Naive thymus-derived CD4-positive, alpha-beta T cell (primary cell): ENCODE measurements at regions not wholly inside any gene's neighbourhood (a gene's known extent, or its start where the extent isn't known, plus 50 kb on each side); places are given as distances from the start of the nearest gene placed in this dataset.

ENCODE experiments used
- ATAC-seq: fragments of 150-1000 bp; cut with Tn5 transposase; 2 replicates; pipeline ENCODE4 v1.10.0; 2021; ENCODE audit warnings: mild to moderate bottlenecking, moderate library complexity
- CTCF ChIA-PET: fragments of 350-600 bp; sonication (Branson Sonifier 250); formaldehyde crosslinking; loops from one replicate; lab custom pipeline; 2021; ENCODE audit warnings: antibody characterized with exemption; lab: Charles Lee
- POLR2A ChIA-PET: fragments of 350-600 bp; sonication (Branson Sonifier 250); formaldehyde crosslinking; loops from one replicate; lab custom pipeline; 2021; ENCODE audit warnings: antibody characterized with exemption, inconsistent platforms; lab: Charles Lee
- DNase-seq, 9 donors: peaks; one replicate each; pipeline versions ENCODE4 v3.0.0 to v3.0.0-alpha.2; 2020 to 2022; ENCODE audit warnings: mixed read lengths in 1 of 9
- H3K27ac ChIP-seq: one replicate; pipeline ENCODE4 v1.7.0; 2013; ENCODE audit warnings: mild to moderate bottlenecking, low read depth, low read length, moderate library complexity
- H3K27me3 ChIP-seq, 2 donors: one replicate each; pipeline ENCODE4 v1.7.0; 2013; ENCODE audit warnings: low read length in 2 of 2, mild to moderate bottlenecking in 2 of 2, moderate library complexity in 2 of 2; ENCODE audit not compliant: control insufficient read depth in 2 of 2, insufficient read depth in 2 of 2
- H3K36me3 ChIP-seq, 3 experiments: 1 replicate in 2 of 3; 2 replicates in 1 of 3; pipeline ENCODE4 v1.7.0; 2013; ENCODE audit warnings: low read length in 3 of 3, mild to moderate bottlenecking in 3 of 3, moderate library complexity in 1 of 3; ENCODE audit not compliant: insufficient read depth in 3 of 3, control insufficient read depth in 2 of 3
- H3K4me1 ChIP-seq, 2 donors: one replicate each; pipeline ENCODE4 v1.7.0; 2013; ENCODE audit warnings: low read length in 2 of 2, mild to moderate bottlenecking in 2 of 2, moderate library complexity in 1 of 2; ENCODE audit not compliant: control insufficient read depth in 2 of 2, insufficient read depth in 2 of 2
- H3K4me3 ChIP-seq: 2 replicates; pipeline ENCODE4 v1.7.0; 2013; ENCODE audit warnings: mild to moderate bottlenecking, low read length
- H3K9me3 ChIP-seq, 3 experiments: 1 replicate in 2 of 3; 2 replicates in 1 of 3; pipeline ENCODE4 v1.7.0; 2013; ENCODE audit warnings: low read length in 3 of 3; ENCODE audit not compliant: control insufficient read depth in 2 of 3
- H3K27ac Mint-ChIP-seq, 9 donors: one replicate each; pipeline ENCODE4 v1.8.0; 2020 to 2022; ENCODE audit warnings: mixed read lengths in 9 of 9, mild to moderate bottlenecking in 8 of 9, moderate library complexity in 5 of 9, inconsistent platforms in 2 of 9
- H3K27me3 Mint-ChIP-seq, 5 donors: one replicate each; pipeline ENCODE4 v1.8.0; 2021 to 2022; ENCODE audit warnings: mixed read lengths in 5 of 5, mild to moderate bottlenecking in 1 of 5
- H3K36me3 Mint-ChIP-seq, 5 donors: one replicate each; pipeline ENCODE4 v1.8.0; 2020 to 2022; ENCODE audit warnings: mixed read lengths in 5 of 5, mild to moderate bottlenecking in 3 of 5, inconsistent platforms in 1 of 5
- H3K4me1 Mint-ChIP-seq, 7 donors: one replicate each; pipeline ENCODE4 v1.8.0; 2020 to 2022; ENCODE audit warnings: mixed read lengths in 7 of 7, mild to moderate bottlenecking in 3 of 7, inconsistent platforms in 1 of 7
- H3K4me3 Mint-ChIP-seq, 10 donors: one replicate each; pipeline ENCODE4 v1.8.0; 2020 to 2022; ENCODE audit warnings: mild to moderate bottlenecking in 10 of 10, mixed read lengths in 10 of 10, moderate library complexity in 6 of 10, inconsistent platforms in 2 of 10
- H3K9me3 Mint-ChIP-seq, 11 donors: one replicate each; pipeline ENCODE4 v1.8.0; 2020 to 2022; ENCODE audit warnings: mixed read lengths in 11 of 11, mild to moderate bottlenecking in 4 of 11, inconsistent platforms in 1 of 11, moderate library complexity in 1 of 11
- intact Hi-C, 2 donors: fragments of 100-400 bp; cut with micrococcal nuclease; formaldehyde crosslinking; loops; one replicate each; pipeline ENCODE4 v1.15.1; 2023

DNA sequence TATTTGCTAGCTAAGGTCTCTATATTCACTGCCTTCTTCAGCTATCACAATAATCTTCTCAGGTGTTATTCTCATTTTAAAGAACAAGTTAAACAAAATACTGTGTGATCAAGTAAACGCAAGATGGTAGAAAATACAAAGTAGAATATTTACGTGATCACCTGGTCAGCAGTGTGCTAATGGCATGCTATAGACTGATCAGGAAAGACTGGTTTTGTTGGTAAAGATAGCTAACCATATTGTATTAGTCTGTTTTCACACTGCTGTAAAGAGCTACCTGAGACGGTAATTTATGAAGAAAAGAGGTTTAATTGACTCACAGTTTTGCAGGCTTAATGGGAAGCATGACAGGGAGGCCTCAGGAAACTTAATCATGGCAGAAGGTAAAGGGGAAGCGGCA, 50.4 kb downstream of the ZBTB38 start:
- peaks cover 9 to 56% (median 44%) of the 10 kb centered on the region in 5 donors for H3K36me3 Mint-ChIP-seq

DNA sequence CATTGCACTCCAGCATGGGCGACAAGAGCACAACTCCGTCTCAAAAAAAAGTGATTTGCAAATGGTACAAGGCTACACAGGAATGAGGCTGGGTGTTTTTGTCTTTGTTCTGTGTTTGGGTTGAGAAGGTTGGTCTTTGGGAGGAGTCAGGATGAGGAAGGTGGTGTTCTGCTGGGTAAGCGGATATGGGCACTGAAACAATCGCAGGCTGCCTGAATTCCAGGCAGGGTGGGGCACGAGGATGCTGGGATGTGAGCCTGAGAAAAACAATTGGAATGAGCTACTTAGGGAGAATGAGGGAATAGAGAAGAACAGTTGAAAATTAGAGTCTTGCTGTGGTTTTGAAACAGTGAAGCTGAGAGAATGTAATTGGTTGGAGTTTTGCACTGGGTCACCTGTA, 51.6 kb downstream of the ZBTB38 start:
- Mint-ChIP-seq H3K27ac (no peak overlapping the region), H3K27me3 (no peaks in the 10 kb centered on the region), H3K9me3 (peaks cover 0 to 6% (median 0%) of the 10 kb centered on the region in 11 donors), H3K4me3 (peak overlapping the region in 1 of 10 donors; percentile 48), H3K36me3 (peaks cover 9 to 53% (median 39%) of the 10 kb centered on the region in 5 donors), H3K4me1 (peaks cover 9 to 62% (median 43%) of the 10 kb centered on the region in 7 donors)
- Histone ChIP-seq H3K4me3 (no peak overlapping the region), H3K4me1 (peaks cover 11 to 24% of the 10 kb centered on the region in 2 donors), H3K9me3 (no peaks in the 10 kb centered on the region), H3K27me3 (no peaks in the 10 kb centered on the region), H3K27ac (no peak overlapping the region), H3K36me3 (peaks cover 0 to 5% (median 4%) of the 10 kb centered on the region in 3 experiments)
- no peak for ATAC-seq
- ChIA-PET POLR2A (no interaction called here), CTCF (interaction anchor here (0.7 to 1.1 kb wide), 3 partner anchors 21 to 81 kb away, joined by 3 to 5 read pairs (median 3); no protein-coding TSS in a partner anchor)
- no peak for DNase-seq
- intact Hi-C loops: loop anchor here in 1 of 2 donors (10.0 kb wide), 1 partner anchor 1305 kb away; the partner anchor contains the start of gene TRPC1

More for the DNA sequence above, 50.4 kb downstream of the ZBTB38 start:
- Mint-ChIP-seq H3K4me1 (peaks cover 20 to 74% (median 55%) of the 10 kb centered on the region in 7 donors), H3K27ac (peak overlapping the region in 1 of 9 donors; percentile 6), H3K27me3 (no peaks in the 10 kb centered on the region), H3K4me3 (no peak overlapping the region), H3K9me3 (peaks cover 0 to 6% (median 0%) of the 10 kb centered on the region in 11 donors)
- no peak for ATAC-seq
- Histone ChIP-seq H3K4me1 (peaks cover 23 to 36% of the 10 kb centered on the region in 2 donors), H3K27ac (no peak overlapping the region), H3K27me3 (no peaks in the 10 kb centered on the region), H3K9me3 (no peaks in the 10 kb centered on the region), H3K4me3 (no peak overlapping the region), H3K36me3 (peaks cover 0 to 5% (median 4%) of the 10 kb centered on the region in 3 experiments)
- ChIA-PET POLR2A (no interaction called here), CTCF (interaction anchor here (0.6 to 1.1 kb wide), 2 partner anchors 33 to 135 kb away, joined by 3 to 5 read pairs; no protein-coding TSS in a partner anchor)
- intact Hi-C loops: loop anchor here in 1 of 2 donors (10.0 kb wide), 1 partner anchor 1306 kb away; the partner anchor contains the start of gene TRPC1
- no peak for DNase-seq

DNA sequence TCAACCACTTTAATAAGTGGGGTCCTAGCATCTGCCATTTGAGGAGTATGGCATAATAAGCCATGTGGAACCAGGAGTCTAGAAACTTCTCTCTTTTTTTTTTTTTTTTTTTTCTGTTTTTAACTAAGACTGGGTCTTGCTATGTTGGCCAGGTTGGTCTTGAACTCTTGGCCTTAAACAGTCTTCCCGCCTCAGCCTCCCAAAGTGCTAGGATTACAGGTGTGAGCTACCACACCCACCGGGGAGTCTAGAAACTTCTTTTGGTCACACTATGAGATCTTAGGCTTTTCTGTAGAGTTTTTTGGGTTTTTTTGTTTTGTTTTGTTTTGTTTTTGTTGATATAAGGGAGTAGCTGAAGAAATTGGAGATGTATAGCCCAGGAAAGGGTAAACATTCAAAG, 52.9 kb downstream of the ZBTB38 start:
- ChIA-PET CTCF (interaction anchor here (1.1 kb wide), 1 partner anchor 10 kb away, joined by 4 read pairs; no protein-coding TSS in a partner anchor), POLR2A (interaction anchor here (0.6 to 0.8 kb wide), 2 partner anchors 19 to 30 kb away, joined by 3 to 4 read pairs; no protein-coding TSS in a partner anchor)
- Mint-ChIP-seq H3K27ac (peak overlapping the region in 1 of 9 donors; percentile 46), H3K27me3 (no peaks in the 10 kb centered on the region), H3K9me3 (peaks cover 0 to 6% (median 0%) of the 10 kb centered on the region in 11 donors), H3K4me1 (peaks cover 7 to 61% (median 36%) of the 10 kb centered on the region in 7 donors), H3K36me3 (peaks cover 9 to 47% (median 31%) of the 10 kb centered on the region in 5 donors), H3K4me3 (no peak overlapping the region)
- Histone ChIP-seq H3K4me3 (no peak overlapping the region), H3K36me3 (peaks cover 0 to 5% (median 4%) of the 10 kb centered on the region in 3 experiments), H3K27ac (no peak overlapping the region), H3K9me3 (no peaks in the 10 kb centered on the region), H3K4me1 (peaks cover 0 to 17% of the 10 kb centered on the region in 2 donors), H3K27me3 (no peaks in the 10 kb centered on the region)
- ATAC-seq (no peak), DNase-seq (no peak)
- intact Hi-C loops: no loop called here

DNA sequence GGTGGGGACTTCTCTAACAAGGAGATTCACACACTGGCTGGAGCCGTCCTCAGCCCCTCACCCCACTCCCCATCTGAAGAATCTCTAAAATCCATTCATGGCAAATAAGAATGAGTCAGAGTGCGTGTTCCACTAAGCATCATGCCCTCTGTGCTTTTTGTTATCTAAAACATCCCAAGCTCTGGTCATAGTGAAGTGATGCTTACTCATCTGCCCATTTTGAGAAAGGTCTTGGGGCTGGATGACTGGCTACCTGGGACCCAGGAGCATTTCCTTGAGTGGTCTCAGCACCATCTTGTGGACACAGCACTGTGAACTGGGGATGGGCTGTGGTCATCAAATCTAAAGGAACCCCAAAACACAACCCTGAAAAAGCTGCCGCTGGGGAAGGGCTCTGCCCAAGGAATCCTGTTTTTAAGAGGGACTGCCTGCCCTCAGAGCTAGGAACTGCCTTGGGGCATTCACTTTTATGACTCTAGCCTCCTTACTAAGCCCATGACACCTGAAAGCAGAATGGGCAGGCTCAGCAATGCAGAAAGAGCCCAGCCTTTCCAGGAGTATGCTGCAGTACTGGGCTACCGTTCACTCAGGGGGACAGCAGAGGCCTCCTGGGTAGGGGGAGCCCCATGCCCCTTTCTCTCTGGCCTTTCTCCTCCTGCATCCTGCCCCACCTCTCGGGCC, 53.5 kb downstream of the ZBTB38 start:
- ChIA-PET POLR2A (interaction anchor here (0.6 to 0.8 kb wide), 3 partner anchors 19 to 46 kb away, joined by 3 to 4 read pairs (median 4); no protein-coding TSS in a partner anchor), CTCF (interaction anchor here (1.1 kb wide), 1 partner anchor 10 kb away, joined by 4 read pairs; no protein-coding TSS in a partner anchor)
- H3K27ac ChIP-seq: no peak overlapping the region
- H3K4me3 ChIP-seq: no peak overlapping the region
- intact Hi-C loops: no loop called here
- DNase-seq (no peak), ATAC-seq (no peak)
- no peaks in the 10 kb centered on the region for H3K27me3 Mint-ChIP-seq
- H3K4me3 Mint-ChIP-seq: no peak overlapping the region
- H3K36me3 Mint-ChIP-seq: peaks cover 9 to 43% (median 25%) of the 10 kb centered on the region in 5 donors
- peaks cover 7 to 56% (median 33%) of the 10 kb centered on the region in 7 donors for H3K4me1 Mint-ChIP-seq
- peak overlapping the region in 1 of 9 donors; percentile 46 for H3K27ac Mint-ChIP-seq
- no peaks in the 10 kb centered on the region for H3K27me3 ChIP-seq
- peaks cover 0 to 4% (median 3%) of the 10 kb centered on the region in 3 experiments for H3K36me3 ChIP-seq
- peaks cover 0 to 6% (median 0%) of the 10 kb centered on the region in 11 donors for H3K9me3 Mint-ChIP-seq
- peaks cover 0 to 17% of the 10 kb centered on the region in 2 donors for H3K4me1 ChIP-seq
- no peaks in the 10 kb centered on the region for H3K9me3 ChIP-seq

DNA sequence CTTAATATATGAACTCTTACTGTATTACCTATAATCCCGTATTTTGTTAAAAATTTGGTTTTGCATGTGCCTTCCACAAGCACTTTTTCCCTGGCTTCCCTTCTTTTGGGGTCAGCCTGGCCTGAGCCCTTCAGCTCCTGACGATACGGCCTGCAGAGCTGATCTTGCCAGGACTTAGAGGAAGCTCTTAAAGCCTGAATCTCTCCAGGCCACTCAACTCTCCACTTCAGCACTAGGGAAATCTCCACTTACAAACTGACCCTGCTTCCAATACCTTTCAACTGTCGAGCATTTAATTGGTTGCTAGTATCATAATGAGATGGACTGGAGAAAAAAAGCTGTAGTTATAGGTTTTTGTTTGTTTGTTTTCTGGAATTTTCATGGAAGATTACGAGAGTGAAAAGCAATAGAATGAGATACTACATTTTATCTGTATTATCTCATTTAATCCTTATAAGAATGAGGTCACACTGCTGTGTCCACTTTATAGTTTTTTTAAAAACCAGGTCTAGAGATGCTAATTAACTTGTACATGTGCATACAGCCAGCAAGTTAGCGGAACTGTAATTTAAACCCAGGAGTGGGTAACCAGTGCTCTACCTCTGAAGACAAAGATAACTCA, 54.8 kb downstream of the ZBTB38 start:
- POLR2A ChIA-PET: interaction anchor here (0.7 to 1.5 kb wide), 4 partner anchors 9 to 35 kb away, joined by 4 read pairs; no protein-coding TSS in a partner anchor

More for the DNA sequence above, 54.8 kb downstream of the ZBTB38 start:
- Mint-ChIP-seq H3K27me3 (no peaks in the 10 kb centered on the region), H3K4me3 (no peak overlapping the region), H3K9me3 (peaks cover 0 to 6% (median 0%) of the 10 kb centered on the region in 11 donors), H3K27ac (peak overlapping the region in 1 of 9 donors; percentile 21), H3K4me1 (peaks cover 7 to 53% (median 30%) of the 10 kb centered on the region in 7 donors), H3K36me3 (peaks cover 9 to 44% (median 23%) of the 10 kb centered on the region in 5 donors)
- CTCF ChIA-PET: interaction anchor here (2.0 kb wide), 1 partner anchor 18 kb away, joined by 10 read pairs; no protein-coding TSS in a partner anchor
- Histone ChIP-seq H3K4me1 (peaks cover 0 to 16% of the 10 kb centered on the region in 2 donors), H3K27me3 (no peaks in the 10 kb centered on the region), H3K27ac (no peak overlapping the region), H3K36me3 (peaks cover 0 to 7% (median 3%) of the 10 kb centered on the region in 3 experiments), H3K4me3 (no peak overlapping the region), H3K9me3 (no peaks in the 10 kb centered on the region)
- DNase-seq: no peak
- intact Hi-C loops: no loop called here
- ATAC-seq: no peak
